WTC11 (cell line): ENCODE measurements at regions not wholly inside any gene's neighbourhood (a gene's known extent, or its start where the extent isn't known, plus 50 kb on each side); places are given as distances from the start of the nearest gene placed in this dataset.

ENCODE experiments used
- ATAC-seq: fragments of 200-7000 bp; cut with Tn5 transposase; 2 replicates; pipeline ENCODE4 v1.10.0; 2021; ENCODE audit warnings: mild to moderate bottlenecking, moderate library complexity
- CTCF ChIA-PET: fragments of 300-600 bp; sonication (Branson Sonifier 250); formaldehyde crosslinking; loops from one replicate; lab custom pipeline; 2021; ENCODE audit warnings: antibody characterized with exemption; lab: Charles Lee
- POLR2A ChIA-PET: fragments of 350-600 bp; sonication (Branson Sonifier 250); formaldehyde crosslinking; loops from one replicate; lab custom pipeline; 2021; ENCODE audit warnings: antibody characterized with exemption; lab: Charles Lee
- DNase-seq: peaks from one replicate; pipeline ENCODE4 v3.0.0; 2021; ENCODE audit warnings: low spot score
- H3K27ac Mint-ChIP-seq: 2 replicates; pipeline ENCODE4 v1.8.0; 2021; ENCODE audit warnings: mixed read lengths
- H3K27me3 Mint-ChIP-seq: 2 replicates; pipeline ENCODE4 v1.8.0; 2021; ENCODE audit warnings: low read depth, mild to moderate bottlenecking, moderate library complexity, mixed read lengths
- H3K36me3 Mint-ChIP-seq: 2 replicates; pipeline ENCODE4 v1.8.0; 2021; ENCODE audit warnings: mixed read lengths
- H3K4me1 Mint-ChIP-seq: 2 replicates; pipeline ENCODE4 v1.8.0; 2022; ENCODE audit warnings: mixed read lengths
- H3K4me3 Mint-ChIP-seq: 2 replicates; pipeline ENCODE4 v1.8.0; 2021; ENCODE audit warnings: mild to moderate bottlenecking, moderate library complexity, mixed read lengths
- H3K9me3 Mint-ChIP-seq: 2 replicates; pipeline ENCODE4 v1.8.0; 2021; ENCODE audit warnings: mixed read lengths
- AFF4 ChIP-seq: sonication (generic); formaldehyde crosslinking; IDR thresholded peaks from 2 replicates; pipeline ENCODE4 v1.8.1; 2023; ENCODE audit warnings: mild to moderate bottlenecking, missing genetic modification reagents, borderline replicate concordance
- E2F1 ChIP-seq: sonication (generic); formaldehyde crosslinking; IDR thresholded peaks from 2 replicates; pipeline ENCODE4 v1.8.0; 2022; ENCODE audit warnings: mild to moderate bottlenecking, missing genetic modification reagents
- ESRRA ChIP-seq: sonication (generic); formaldehyde crosslinking; IDR thresholded peaks from 2 replicates; pipeline ENCODE4 v1.8.1; 2022; ENCODE audit warnings: mild to moderate bottlenecking, missing genetic modification reagents, borderline replicate concordance
- GABPB1 ChIP-seq: sonication (generic); formaldehyde crosslinking; IDR thresholded peaks from 2 replicates; pipeline ENCODE4 v1.8.1; 2023; ENCODE audit warnings: mild to moderate bottlenecking, missing genetic modification reagents
- RORB ChIP-seq: fragments of 250-450 bp; sonication (Bioruptor Pico); IDR thresholded peaks from 2 replicates; pipeline ENCODE4 v1.9.0; 2021; ENCODE audit warnings: mild to moderate bottlenecking
- SMAD3 ChIP-seq: sonication (generic); formaldehyde crosslinking; IDR thresholded peaks from 2 replicates; pipeline ENCODE4 v1.8.0; 2022; ENCODE audit warnings: missing genetic modification reagents, mild to moderate bottlenecking, borderline replicate concordance
- SOX15 ChIP-seq: fragments of 250-450 bp; sonication (Bioruptor Pico); IDR thresholded peaks from 2 replicates; pipeline ENCODE4 v1.9.0; 2021; ENCODE audit warnings: mild to moderate bottlenecking
- ZBTB43 ChIP-seq: sonication (generic); formaldehyde crosslinking; IDR thresholded peaks from 2 replicates; pipeline ENCODE4 v1.8.1; 2023; ENCODE audit warnings: mild to moderate bottlenecking, missing genetic modification reagents
- ZNF219 ChIP-seq: sonication (generic); formaldehyde crosslinking; IDR thresholded peaks from 2 replicates; pipeline ENCODE4 v1.8.0; 2023; ENCODE audit warnings: missing genetic modification reagents, mild to moderate bottlenecking, borderline replicate concordance
- ZNF263 ChIP-seq: sonication (generic); formaldehyde crosslinking; IDR thresholded peaks from 2 replicates; pipeline ENCODE4 v1.8.1; 2022; ENCODE audit warnings: low read depth, mild to moderate bottlenecking, moderate library complexity, missing genetic modification reagents
- TF ChIP-seq, protein P1 (sequence below): sonication (generic); formaldehyde crosslinking; IDR thresholded peaks from 2 replicates; pipeline ENCODE4 v1.8.0; 2023; ENCODE audit warnings: missing genetic modification reagents, mild to moderate bottlenecking, borderline replicate concordance
- TF ChIP-seq, protein P2 (sequence below): fragments of 250-450 bp; sonication (Bioruptor Pico); IDR thresholded peaks from 2 replicates; pipeline ENCODE4 v2.1.2; 2022; ENCODE audit warnings: mild to moderate bottlenecking, moderate library complexity
- TF ChIP-seq, protein P3 (sequence below): sonication (generic); formaldehyde crosslinking; IDR thresholded peaks from 2 replicates; pipeline ENCODE4 v1.8.1; 2023; ENCODE audit warnings: mild to moderate bottlenecking, moderate library complexity, missing genetic modification reagents
- TF ChIP-seq, protein P4 (sequence below): sonication (generic); formaldehyde crosslinking; conservative IDR thresholded peaks from 2 replicates; pipeline ENCODE4 v1.8.1; 2023; ENCODE audit warnings: mild to moderate bottlenecking, low read depth, missing genetic modification reagents, moderate library complexity

DNA sequence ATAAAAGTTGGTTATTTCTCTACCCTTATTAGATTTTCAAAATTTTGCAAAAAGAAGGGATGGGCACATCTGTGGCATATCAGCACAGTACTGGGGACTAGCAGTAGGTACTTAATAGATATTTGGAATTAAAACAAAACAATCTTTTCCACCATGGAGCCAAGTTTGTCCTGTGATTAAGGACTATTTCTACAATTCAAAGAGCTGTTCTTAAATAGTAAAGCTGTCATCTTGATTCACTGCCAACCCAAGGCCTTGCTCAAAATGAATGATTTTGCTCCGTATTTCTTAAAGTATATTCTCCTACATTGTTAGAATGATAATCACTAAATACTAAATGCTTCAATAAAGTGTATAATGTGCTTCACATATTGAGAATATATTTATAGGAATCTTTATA lies 169.9 kb downstream of the S1PR1 start (continued):
- TF ChIP-seq, protein P1, sequence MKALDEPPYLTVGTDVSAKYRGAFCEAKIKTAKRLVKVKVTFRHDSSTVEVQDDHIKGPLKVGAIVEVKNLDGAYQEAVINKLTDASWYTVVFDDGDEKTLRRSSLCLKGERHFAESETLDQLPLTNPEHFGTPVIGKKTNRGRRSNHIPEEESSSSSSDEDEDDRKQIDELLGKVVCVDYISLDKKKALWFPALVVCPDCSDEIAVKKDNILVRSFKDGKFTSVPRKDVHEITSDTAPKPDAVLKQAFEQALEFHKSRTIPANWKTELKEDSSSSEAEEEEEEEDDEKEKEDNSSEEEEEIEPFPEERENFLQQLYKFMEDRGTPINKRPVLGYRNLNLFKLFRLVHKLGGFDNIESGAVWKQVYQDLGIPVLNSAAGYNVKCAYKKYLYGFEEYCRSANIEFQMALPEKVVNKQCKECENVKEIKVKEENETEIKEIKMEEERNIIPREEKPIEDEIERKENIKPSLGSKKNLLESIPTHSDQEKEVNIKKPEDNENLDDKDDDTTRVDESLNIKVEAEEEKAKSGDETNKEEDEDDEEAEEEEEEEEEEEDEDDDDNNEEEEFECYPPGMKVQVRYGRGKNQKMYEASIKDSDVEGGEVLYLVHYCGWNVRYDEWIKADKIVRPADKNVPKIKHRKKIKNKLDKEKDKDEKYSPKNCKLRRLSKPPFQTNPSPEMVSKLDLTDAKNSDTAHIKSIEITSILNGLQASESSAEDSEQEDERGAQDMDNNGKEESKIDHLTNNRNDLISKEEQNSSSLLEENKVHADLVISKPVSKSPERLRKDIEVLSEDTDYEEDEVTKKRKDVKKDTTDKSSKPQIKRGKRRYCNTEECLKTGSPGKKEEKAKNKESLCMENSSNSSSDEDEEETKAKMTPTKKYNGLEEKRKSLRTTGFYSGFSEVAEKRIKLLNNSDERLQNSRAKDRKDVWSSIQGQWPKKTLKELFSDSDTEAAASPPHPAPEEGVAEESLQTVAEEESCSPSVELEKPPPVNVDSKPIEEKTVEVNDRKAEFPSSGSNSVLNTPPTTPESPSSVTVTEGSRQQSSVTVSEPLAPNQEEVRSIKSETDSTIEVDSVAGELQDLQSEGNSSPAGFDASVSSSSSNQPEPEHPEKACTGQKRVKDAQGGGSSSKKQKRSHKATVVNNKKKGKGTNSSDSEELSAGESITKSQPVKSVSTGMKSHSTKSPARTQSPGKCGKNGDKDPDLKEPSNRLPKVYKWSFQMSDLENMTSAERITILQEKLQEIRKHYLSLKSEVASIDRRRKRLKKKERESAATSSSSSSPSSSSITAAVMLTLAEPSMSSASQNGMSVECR (CRISPR knock-in tag) = no peak
- no peak for TF ChIP-seq RORB
- no peak for TF ChIP-seq AFF4 (CRISPR knock-in tag)
- TF ChIP-seq E2F1 = no peak
- TF ChIP-seq, protein P2, sequence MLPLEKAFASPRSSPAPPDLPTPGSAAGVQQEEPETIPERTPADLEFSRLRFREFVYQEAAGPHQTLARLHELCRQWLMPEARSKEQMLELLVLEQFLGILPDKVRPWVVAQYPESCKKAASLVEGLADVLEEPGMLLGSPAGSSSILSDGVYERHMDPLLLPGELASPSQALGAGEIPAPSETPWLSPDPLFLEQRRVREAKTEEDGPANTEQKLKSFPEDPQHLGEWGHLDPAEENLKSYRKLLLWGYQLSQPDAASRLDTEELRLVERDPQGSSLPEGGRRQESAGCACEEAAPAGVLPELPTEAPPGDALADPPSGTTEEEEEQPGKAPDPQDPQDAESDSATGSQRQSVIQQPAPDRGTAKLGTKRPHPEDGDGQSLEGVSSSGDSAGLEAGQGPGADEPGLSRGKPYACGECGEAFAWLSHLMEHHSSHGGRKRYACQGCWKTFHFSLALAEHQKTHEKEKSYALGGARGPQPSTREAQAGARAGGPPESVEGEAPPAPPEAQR (CRISPR knock-in tag) = no peak
- TF ChIP-seq ZBTB43 (CRISPR knock-in tag) = no peak
- TF ChIP-seq ZNF263 = no peak
- no peak for TF ChIP-seq SMAD3
- no peak for TF ChIP-seq GABPB1 (CRISPR knock-in tag)
- TF ChIP-seq, all 79 proteins: peak for 0

DNA sequence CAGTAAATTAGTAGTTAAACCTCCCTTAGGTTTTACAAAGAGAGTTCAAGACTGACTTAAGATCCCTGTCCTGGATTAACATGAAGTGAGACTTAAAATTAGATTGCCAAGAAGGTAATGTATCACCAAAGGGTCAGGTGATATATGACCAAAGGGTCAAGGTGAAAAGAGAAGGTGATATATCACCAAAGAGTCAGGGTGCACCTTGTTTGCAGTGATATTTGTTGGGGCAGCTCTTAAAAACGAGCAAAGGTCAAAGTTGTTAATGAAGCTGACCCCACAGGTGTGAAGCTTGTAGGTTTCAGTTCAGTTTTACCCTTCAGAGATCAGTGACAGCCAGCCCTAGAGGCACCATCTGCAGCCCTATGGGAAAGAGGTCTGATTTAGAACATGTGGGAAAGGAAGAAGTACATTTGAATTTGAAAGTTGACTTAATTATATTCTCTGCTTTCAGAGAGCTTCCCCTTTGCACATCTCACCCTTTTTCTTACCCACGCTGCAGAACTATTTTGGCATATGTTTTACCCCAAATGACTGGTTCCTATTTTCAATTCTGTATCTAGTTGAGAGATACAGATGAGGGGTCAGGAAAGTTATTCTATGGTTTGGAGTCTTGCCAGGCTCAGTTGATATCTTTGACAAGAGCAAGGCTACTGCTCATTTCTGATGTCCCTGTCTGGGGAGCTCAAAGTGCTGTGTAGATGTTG lies 170.8 kb downstream of the S1PR1 start:
- no peaks in the 10 kb centered on the region for H3K9me3 Mint-ChIP-seq
- DNase-seq = no peak
- CTCF ChIA-PET = interaction anchor here (0.8 to 1.8 kb wide), 3 partner anchors 50 to 98 kb away, joined by 3 to 5 read pairs (median 4); no protein-coding TSS in a partner anchor
- ATAC-seq = no peak
- peaks cover 9% of the 10 kb centered on the region for H3K4me1 Mint-ChIP-seq
- H3K4me3 Mint-ChIP-seq = no peak overlapping the region
- no peaks in the 10 kb centered on the region for H3K36me3 Mint-ChIP-seq
- H3K27me3 Mint-ChIP-seq = no peaks in the 10 kb centered on the region; the same call in 1 of the 2 replicates
- no peak overlapping the region for H3K27ac Mint-ChIP-seq
- POLR2A ChIA-PET = no interaction called here
- TF ChIP-seq ESRRA (CRISPR knock-in tag) (no peak), SOX15 (CRISPR knock-in tag) (no peak), ZNF219 (CRISPR knock-in tag) (no peak)
- TF ChIP-seq, protein P3, sequence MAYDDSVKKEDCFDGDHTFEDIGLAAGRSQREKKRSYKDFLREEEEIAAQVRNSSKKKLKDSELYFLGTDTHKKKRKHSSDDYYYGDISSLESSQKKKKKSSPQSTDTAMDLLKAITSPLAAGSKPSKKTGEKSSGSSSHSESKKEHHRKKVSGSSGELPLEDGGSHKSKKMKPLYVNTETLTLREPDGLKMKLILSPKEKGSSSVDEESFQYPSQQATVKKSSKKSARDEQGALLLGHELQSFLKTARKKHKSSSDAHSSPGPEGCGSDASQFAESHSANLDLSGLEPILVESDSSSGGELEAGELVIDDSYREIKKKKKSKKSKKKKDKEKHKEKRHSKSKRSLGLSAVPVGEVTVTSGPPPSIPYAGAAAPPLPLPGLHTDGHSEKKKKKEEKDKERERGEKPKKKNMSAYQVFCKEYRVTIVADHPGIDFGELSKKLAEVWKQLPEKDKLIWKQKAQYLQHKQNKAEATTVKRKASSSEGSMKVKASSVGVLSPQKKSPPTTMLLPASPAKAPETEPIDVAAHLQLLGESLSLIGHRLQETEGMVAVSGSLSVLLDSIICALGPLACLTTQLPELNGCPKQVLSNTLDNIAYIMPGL (CRISPR knock-in tag) = no peak
- TF ChIP-seq, protein P4, sequence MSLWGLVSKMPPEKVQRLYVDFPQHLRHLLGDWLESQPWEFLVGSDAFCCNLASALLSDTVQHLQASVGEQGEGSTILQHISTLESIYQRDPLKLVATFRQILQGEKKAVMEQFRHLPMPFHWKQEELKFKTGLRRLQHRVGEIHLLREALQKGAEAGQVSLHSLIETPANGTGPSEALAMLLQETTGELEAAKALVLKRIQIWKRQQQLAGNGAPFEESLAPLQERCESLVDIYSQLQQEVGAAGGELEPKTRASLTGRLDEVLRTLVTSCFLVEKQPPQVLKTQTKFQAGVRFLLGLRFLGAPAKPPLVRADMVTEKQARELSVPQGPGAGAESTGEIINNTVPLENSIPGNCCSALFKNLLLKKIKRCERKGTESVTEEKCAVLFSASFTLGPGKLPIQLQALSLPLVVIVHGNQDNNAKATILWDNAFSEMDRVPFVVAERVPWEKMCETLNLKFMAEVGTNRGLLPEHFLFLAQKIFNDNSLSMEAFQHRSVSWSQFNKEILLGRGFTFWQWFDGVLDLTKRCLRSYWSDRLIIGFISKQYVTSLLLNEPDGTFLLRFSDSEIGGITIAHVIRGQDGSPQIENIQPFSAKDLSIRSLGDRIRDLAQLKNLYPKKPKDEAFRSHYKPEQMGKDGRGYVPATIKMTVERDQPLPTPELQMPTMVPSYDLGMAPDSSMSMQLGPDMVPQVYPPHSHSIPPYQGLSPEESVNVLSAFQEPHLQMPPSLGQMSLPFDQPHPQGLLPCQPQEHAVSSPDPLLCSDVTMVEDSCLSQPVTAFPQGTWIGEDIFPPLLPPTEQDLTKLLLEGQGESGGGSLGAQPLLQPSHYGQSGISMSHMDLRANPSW (CRISPR knock-in tag) = no peak
